Breast epithelium (tissue), 3 donors: ENCODE measurements at regions not wholly inside any gene's neighbourhood (a gene's known extent, or its start where the extent isn't known, plus 50 kb on each side); places are given as distances from the start of the nearest gene placed in this dataset.

Experiments
- CTCF ChIP-seq, 3 donors: fragments of 450-650 bp; IDR thresholded peaks; one replicate each; pipeline ENCODE4 v1.5.1; 2016 to 2017; ENCODE audit warnings: antibody characterized with exemption in 3 of 3, mild to moderate bottlenecking in 3 of 3, moderate library complexity in 3 of 3
- POLR2A ChIP-seq: fragments of 450-650 bp; IDR thresholded peaks from one replicate; pipeline ENCODE4 v1.6.1; 2016; ENCODE audit warnings: antibody characterized with exemption, mild to moderate bottlenecking, moderate library complexity
- POLR2AphosphoS5 ChIP-seq, 3 donors: sonication (generic); formaldehyde crosslinking; IDR thresholded peaks; one replicate each; pipeline ENCODE4 v1.6.1; 2017; ENCODE audit warnings: antibody characterized with exemption in 3 of 3

GRCh38 chr5:92676215-92677165, 904.5 kb downstream of the NR2F1-AS1 start:
- no peak for TF ChIP-seq POLR2AphosphoS5 (IDR thresholded peaks at IDR 0.05)
- TF ChIP-seq CTCF (IDR thresholded peaks at IDR 0.05), result no peak
- TF ChIP-seq POLR2A, result no peak
